OCI-LY3 (cell line): ENCODE measurements at regions not wholly inside any gene's neighbourhood (a gene's known extent, or its start where the extent isn't known, plus 50 kb on each side); places are given as distances from the start of the nearest gene placed in this dataset.

Experiments used
- EZH2phosphoT487 ChIP-seq: fragments of 200-600 bp; shearing (Covaris generic); IDR thresholded peaks from 2 replicates; pipeline ENCODE4 v1.6.1; 2018; ENCODE audit warnings: antibody characterized with exemption, mixed run types, low read depth
- TF ChIP-seq, protein P1 (sequence below): fragments of 200-600, 300-600 bp; sonication (generic); IDR thresholded peaks from 2 replicates; pipeline ENCODE4 v1.5.1; 2014; ENCODE audit warnings: antibody characterized with exemption, low read length, low read depth

DNA sequence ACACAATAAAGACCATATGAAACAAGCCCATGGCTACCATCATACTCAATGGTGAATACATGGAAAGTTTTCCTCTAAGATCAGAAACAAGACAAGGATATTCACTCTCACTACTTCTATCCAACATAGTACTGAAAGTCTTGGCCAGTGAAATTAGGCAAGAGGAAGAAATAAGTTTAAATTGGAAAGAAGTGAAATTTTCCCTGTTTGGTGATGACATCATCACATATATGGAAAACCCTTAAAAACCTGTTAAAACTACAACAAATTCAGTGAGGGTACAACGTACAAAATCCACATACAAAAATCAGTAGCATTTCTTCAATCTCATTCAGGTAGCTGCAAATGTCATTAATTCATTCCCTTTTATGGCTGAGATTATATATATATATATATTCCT is 164.0 kb upstream of the IRS4 start:
- TF ChIP-seq, protein P1, sequence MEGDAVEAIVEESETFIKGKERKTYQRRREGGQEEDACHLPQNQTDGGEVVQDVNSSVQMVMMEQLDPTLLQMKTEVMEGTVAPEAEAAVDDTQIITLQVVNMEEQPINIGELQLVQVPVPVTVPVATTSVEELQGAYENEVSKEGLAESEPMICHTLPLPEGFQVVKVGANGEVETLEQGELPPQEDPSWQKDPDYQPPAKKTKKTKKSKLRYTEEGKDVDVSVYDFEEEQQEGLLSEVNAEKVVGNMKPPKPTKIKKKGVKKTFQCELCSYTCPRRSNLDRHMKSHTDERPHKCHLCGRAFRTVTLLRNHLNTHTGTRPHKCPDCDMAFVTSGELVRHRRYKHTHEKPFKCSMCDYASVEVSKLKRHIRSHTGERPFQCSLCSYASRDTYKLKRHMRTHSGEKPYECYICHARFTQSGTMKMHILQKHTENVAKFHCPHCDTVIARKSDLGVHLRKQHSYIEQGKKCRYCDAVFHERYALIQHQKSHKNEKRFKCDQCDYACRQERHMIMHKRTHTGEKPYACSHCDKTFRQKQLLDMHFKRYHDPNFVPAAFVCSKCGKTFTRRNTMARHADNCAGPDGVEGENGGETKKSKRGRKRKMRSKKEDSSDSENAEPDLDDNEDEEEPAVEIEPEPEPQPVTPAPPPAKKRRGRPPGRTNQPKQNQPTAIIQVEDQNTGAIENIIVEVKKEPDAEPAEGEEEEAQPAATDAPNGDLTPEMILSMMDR, result no peak
- TF ChIP-seq EZH2phosphoT487, result no peak
